Hepatocyte (in vitro differentiated cells): ENCODE measurements at regions not wholly inside any gene's neighbourhood (a gene's known extent, or its start where the extent isn't known, plus 50 kb on each side); places are given as distances from the start of the nearest gene placed in this dataset.
A peak's percentile ranks its signal among the peaks of the same experiment; 100 is the strongest.

ENCODE experiments used
- DNase-seq: peaks from one replicate; pipeline ENCODE4 v3.0.0-alpha.2; 2016; ENCODE audit warnings: low spot score
- H2AFZ ChIP-seq: fragments of 200-600 bp; sonication (generic); 2 replicates; pipeline ENCODE4 v1.6.0; 2016; ENCODE audit warnings: antibody characterized with exemption, mild to moderate bottlenecking
- H3K27ac ChIP-seq: fragments of 200-600 bp; sonication (generic); 2 replicates; pipeline ENCODE4 v1.5.1; 2016; ENCODE audit warnings: mild to moderate bottlenecking
- H3K27me3 ChIP-seq: fragments of 200-600 bp; sonication (generic); 2 replicates; pipeline ENCODE4 v1.6.1; 2016
- H3K36me3 ChIP-seq: fragments of 200-600 bp; sonication (generic); replicated peaks from 2 replicates; pipeline ENCODE4 v1.5.1; 2016; ENCODE audit warnings: low read depth; ENCODE audit not compliant: insufficient read depth
- H3K4me1 ChIP-seq: fragments of 200-600 bp; sonication (generic); 2 replicates; pipeline ENCODE4 v1.5.1; 2016; ENCODE audit warnings: mild to moderate bottlenecking, moderate library complexity; ENCODE audit not compliant: insufficient read depth
- H3K4me2 ChIP-seq: fragments of 200-600 bp; sonication (generic); 2 replicates; pipeline ENCODE4 v1.6.0; 2016
- H3K4me3 ChIP-seq: fragments of 200-600 bp; sonication (generic); 2 replicates; pipeline ENCODE4 v1.5.1; 2016; ENCODE audit warnings: mild to moderate bottlenecking
- H3K79me2 ChIP-seq: fragments of 200-600 bp; sonication (generic); 2 replicates; pipeline ENCODE4 v1.6.0; 2017; ENCODE audit warnings: mild to moderate bottlenecking
- H3K9me2 ChIP-seq: fragments of 200-600 bp; sonication (generic); replicated peaks from 2 replicates; pipeline ENCODE4 v1.6.0; 2017; ENCODE audit warnings: mild to moderate bottlenecking; ENCODE audit not compliant: insufficient read depth
- H3K9me3 ChIP-seq: fragments of 200-600 bp; sonication (generic); 2 replicates; pipeline ENCODE4 v1.5.1; 2016; ENCODE audit warnings: low read depth, mild to moderate bottlenecking
- H4K20me1 ChIP-seq: fragments of 200-600 bp; sonication (generic); 2 replicates; pipeline ENCODE4 v1.6.0; 2016; ENCODE audit warnings: mild to moderate bottlenecking; ENCODE audit not compliant: insufficient read depth, poor library complexity, severe bottlenecking
- EZH2 ChIP-seq: fragments of 200-600 bp; sonication (generic); IDR thresholded peaks from 2 replicates; pipeline ENCODE4 v1.6.1; 2016; ENCODE audit warnings: antibody characterized with exemption, mild to moderate bottlenecking, borderline replicate concordance
- EZH2phosphoT487 ChIP-seq: fragments of 200-600 bp; sonication (generic); IDR thresholded peaks from one replicate; pipeline ENCODE4 v1.6.1; 2018; ENCODE audit warnings: antibody characterized with exemption, mild to moderate bottlenecking, low read depth, moderate library complexity; ENCODE audit not compliant: unreplicated experiment, severe bottlenecking
- WGBS: methylation state at CpG from one replicate; pipeline ENCODE4 v1.1.6; 2016; ENCODE audit warnings: low lambda C conversion rate; ENCODE audit errors: missing lambda C conversion rate; 5-methylcytosine and 5-hydroxymethylcytosine counted together
- TF ChIP-seq, protein P1 (sequence below): fragments of 200-600 bp; sonication (generic); IDR thresholded peaks from 2 replicates; pipeline ENCODE4 v1.5.1; 2016; ENCODE audit warnings: antibody characterized with exemption, mild to moderate bottlenecking; ENCODE audit not compliant: poor library complexity

DNA sequence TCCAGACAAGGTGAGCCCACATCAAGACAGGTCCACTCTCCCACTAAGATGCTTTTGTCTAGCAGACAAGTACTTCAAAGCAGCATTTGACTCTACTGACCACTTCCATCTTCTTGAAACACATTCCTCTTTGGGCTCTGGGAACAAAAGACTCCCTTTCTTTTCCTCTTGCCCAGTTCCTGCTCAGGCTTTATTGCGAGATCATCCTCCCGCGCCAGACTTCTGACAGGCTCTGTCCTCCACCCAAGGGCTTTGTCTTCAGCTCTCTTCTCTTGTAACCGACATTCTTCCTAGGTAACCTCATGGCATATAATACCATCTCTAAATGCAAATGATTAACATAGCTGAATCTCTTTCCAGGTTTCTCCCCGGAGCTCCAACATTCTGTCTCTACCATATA is 85.8 kb downstream of the NUDT12 start:
- DNase-seq = no peak
- Histone ChIP-seq H3K27ac (no peak overlapping the region), H3K36me3 (no peaks in the 10 kb centered on the region), H4K20me1 (no peaks in the 10 kb centered on the region), H3K9me3 (no peaks in the 10 kb centered on the region), H3K4me2 (no peak overlapping the region), H3K27me3 (no peaks in the 10 kb centered on the region), H2AFZ (no peak overlapping the region), H3K79me2 (no peaks in the 10 kb centered on the region), H3K4me1 (peaks cover 6% of the 10 kb centered on the region), H3K4me3 (no peak overlapping the region), H3K9me2 (no peaks in the 10 kb centered on the region)
- TF ChIP-seq, protein P1, sequence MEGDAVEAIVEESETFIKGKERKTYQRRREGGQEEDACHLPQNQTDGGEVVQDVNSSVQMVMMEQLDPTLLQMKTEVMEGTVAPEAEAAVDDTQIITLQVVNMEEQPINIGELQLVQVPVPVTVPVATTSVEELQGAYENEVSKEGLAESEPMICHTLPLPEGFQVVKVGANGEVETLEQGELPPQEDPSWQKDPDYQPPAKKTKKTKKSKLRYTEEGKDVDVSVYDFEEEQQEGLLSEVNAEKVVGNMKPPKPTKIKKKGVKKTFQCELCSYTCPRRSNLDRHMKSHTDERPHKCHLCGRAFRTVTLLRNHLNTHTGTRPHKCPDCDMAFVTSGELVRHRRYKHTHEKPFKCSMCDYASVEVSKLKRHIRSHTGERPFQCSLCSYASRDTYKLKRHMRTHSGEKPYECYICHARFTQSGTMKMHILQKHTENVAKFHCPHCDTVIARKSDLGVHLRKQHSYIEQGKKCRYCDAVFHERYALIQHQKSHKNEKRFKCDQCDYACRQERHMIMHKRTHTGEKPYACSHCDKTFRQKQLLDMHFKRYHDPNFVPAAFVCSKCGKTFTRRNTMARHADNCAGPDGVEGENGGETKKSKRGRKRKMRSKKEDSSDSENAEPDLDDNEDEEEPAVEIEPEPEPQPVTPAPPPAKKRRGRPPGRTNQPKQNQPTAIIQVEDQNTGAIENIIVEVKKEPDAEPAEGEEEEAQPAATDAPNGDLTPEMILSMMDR = no peak
- TF ChIP-seq EZH2 (no peak), EZH2phosphoT487 (no peak)
- 88% methylated on average over 5 of the region's 5 CpGs for WGBS

DNA sequence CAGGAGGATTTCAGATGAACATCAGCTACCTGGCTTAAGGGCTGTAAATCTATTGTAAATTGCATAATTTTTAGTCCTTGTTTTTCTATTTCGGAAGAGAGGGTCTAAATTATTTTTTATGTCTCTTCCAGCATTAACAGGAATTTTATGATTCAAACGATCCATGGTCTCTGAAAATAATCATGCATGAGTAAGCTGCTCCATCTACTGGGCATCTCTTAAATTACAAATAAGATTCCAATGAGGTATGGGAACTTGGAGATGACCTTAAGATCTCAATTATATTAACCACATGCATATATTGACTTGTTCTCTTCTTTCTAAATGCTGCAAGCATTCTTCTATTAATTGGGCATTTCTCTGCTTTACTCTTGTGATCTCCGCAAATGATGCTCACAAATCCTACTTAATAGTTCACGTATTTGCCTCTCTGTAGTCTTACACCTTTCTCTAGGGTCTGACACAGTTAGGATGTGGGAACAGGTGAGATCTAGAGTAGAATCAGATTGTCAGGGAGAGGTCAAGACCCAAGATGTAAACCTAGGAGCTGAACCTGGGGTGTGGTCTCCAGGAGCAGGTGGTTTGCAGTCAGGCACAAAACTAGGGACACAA is 86.9 kb downstream of the NUDT12 start:
- peak; percentile 71 for DNase-seq
- Histone ChIP-seq H3K4me2 (no peak overlapping the region), H2AFZ (no peak overlapping the region)

DNA sequence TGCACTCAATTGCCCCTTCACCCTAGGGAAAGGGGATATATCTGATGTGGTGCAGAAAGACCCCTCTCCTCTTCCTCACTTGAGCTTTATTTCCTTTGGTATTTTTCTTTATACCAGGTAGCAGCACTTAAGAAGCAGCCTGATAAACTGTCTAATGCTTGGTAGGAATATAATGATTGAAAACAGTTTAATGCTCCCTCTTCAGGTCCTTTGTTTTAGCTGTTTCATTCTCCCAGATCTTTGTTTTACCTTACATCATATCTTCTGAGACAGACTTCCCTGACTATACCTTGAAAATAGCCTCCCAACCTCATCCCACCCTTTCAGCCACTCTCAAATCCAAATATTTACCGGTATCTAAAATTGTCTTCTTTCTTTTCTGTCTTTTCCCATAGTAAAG is 87.9 kb downstream of the NUDT12 start:
- no peaks in the 10 kb centered on the region for H3K79me2 ChIP-seq
- H3K9me2 ChIP-seq = no peaks in the 10 kb centered on the region
- H3K4me1 ChIP-seq = peaks cover 6% of the 10 kb centered on the region
- no peaks in the 10 kb centered on the region for H3K27me3 ChIP-seq
- no peak overlapping the region for H3K4me3 ChIP-seq
- DNase-seq = no peak
- no peaks in the 10 kb centered on the region for H4K20me1 ChIP-seq
- 100% methylated on average over 1 of the region's 1 CpG for WGBS
- no peak overlapping the region for H3K4me2 ChIP-seq
- H3K9me3 ChIP-seq = no peaks in the 10 kb centered on the region
- no peak overlapping the region for H2AFZ ChIP-seq
- H3K36me3 ChIP-seq = no peaks in the 10 kb centered on the region
- TF ChIP-seq EZH2 (no peak), EZH2phosphoT487 (no peak)
- TF ChIP-seq, protein P1 = no peak
- no peak overlapping the region for H3K27ac ChIP-seq

More for the DNA sequence above, 86.9 kb downstream of the NUDT12 start:
- 35% methylated on average over 4 of the region's 4 CpGs for WGBS
- H3K27ac ChIP-seq = no peak overlapping the region
- no peaks in the 10 kb centered on the region for H3K9me3 ChIP-seq
- no peaks in the 10 kb centered on the region for H3K79me2 ChIP-seq
- TF ChIP-seq, protein P1 = peak; percentile 68
- TF ChIP-seq EZH2 = no peak
- no peaks in the 10 kb centered on the region for H3K9me2 ChIP-seq
- H3K4me1 ChIP-seq = peaks cover 6% of the 10 kb centered on the region
- H3K27me3 ChIP-seq = no peaks in the 10 kb centered on the region
- no peaks in the 10 kb centered on the region for H4K20me1 ChIP-seq
- no peak overlapping the region for H3K4me3 ChIP-seq
- no peaks in the 10 kb centered on the region for H3K36me3 ChIP-seq

DNA sequence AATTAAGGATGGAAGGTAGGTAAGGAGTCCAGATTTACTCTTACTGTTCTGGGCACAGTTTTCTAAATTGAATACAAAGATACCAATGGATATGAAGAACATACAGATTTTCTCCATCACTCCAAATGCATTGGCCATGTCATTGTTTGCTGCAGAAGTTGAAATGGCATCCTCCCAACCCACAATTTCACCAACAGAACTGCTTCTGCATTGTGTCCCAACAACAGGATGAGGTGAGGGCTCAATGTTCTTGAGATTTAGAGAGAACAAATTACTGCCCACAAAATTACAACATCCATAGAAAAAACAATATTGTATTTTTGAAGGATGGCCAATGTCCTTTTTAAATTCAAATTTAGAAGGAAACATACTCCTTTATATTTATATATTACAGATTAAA is 88.9 kb downstream of the NUDT12 start:
- H3K9me2 ChIP-seq = no peaks in the 10 kb centered on the region
- no peaks in the 10 kb centered on the region for H3K9me3 ChIP-seq
- H3K79me2 ChIP-seq = no peaks in the 10 kb centered on the region
- peaks cover 6% of the 10 kb centered on the region for H3K4me1 ChIP-seq
- no peaks in the 10 kb centered on the region for H4K20me1 ChIP-seq
- H3K27ac ChIP-seq = no peak overlapping the region
- DNase-seq = no peak
- no peaks in the 10 kb centered on the region for H3K27me3 ChIP-seq
- H3K4me2 ChIP-seq = no peak overlapping the region
- TF ChIP-seq EZH2 (no peak), EZH2phosphoT487 (no peak)
- TF ChIP-seq, protein P1 = no peak
- H3K4me3 ChIP-seq = no peak overlapping the region
- H2AFZ ChIP-seq = no peak overlapping the region
- no peaks in the 10 kb centered on the region for H3K36me3 ChIP-seq
